ENCODE measurements at regions not wholly inside any gene's neighbourhood (a gene's known extent, or its start where the extent isn't known, plus 50 kb on each side); places are given as distances from the start of the nearest gene placed in this dataset.

- DNase-seq (ENCODE audit: low spot score): no peak
- TF ChIP-seq ZBTB33 (IDR thresholded peaks at IDR 0.05) (no peak), FOXA2 (IDR thresholded peaks at IDR 0.05) (no peak), YY1 (IDR thresholded peaks at IDR 0.05) (no peak), ATF3 (IDR thresholded peaks at IDR 0.05) (no peak), NR2F2 (IDR thresholded peaks at IDR 0.05) (no peak), HNF4A (conservative IDR thresholded peaks at IDR 0.05) (no peak), SP1 (IDR thresholded peaks at IDR 0.05) (no peak), REST (IDR thresholded peaks at IDR 0.05) (no peak), RAD21 (IDR thresholded peaks at IDR 0.05) (no peak), GABPA (IDR thresholded peaks at IDR 0.05 in 1 of 2, conservative IDR thresholded peaks at IDR 0.05 in 1 of 2) (no peak)
- H3K36me3 ChIP-seq (ENCODE audit: control insufficient read depth in 4 of 4, insufficient read depth in 3 of 4, low read depth in 1 of 4, low read length in 3 of 4): no peaks in the 10 kb centered on the region
- whole genome bisulfite sequencing: 81% methylated on average over 8 of the region's 8 CpGs
- no peak overlapping the region for H3K27ac ChIP-seq (ENCODE audit: low read depth in 1 of 2, low read length in 2 of 2)
- H3K4me3 ChIP-seq (ENCODE audit: low read depth in 1 of 3, low read length in 3 of 3): no peak overlapping the region
- H3K9me3 ChIP-seq (ENCODE audit: control insufficient read depth in 4 of 4, low read length in 3 of 4): no peaks in the 10 kb centered on the region
- H3K9ac ChIP-seq (ENCODE audit: low read depth in 1 of 2, low read length in 2 of 2): no peak overlapping the region
- peaks cover 0 to 9% (median 4%) of the 10 kb centered on the region in 4 donors for H3K4me1 ChIP-seq (ENCODE audit: control insufficient read depth in 4 of 4, insufficient read depth in 4 of 4, low read length in 3 of 4)
- H3K27me3 ChIP-seq (ENCODE audit: control insufficient read depth in 4 of 4, insufficient read depth in 4 of 4, low read length in 3 of 4): no peaks in the 10 kb centered on the region
Measured at GRCh38 chr20:52311209-52311794, 119.7 kb upstream of the ZFP64 start.

- 75% methylated on average over 7 of the region's 7 CpGs for WGBS
- Histone ChIP-seq H3K27me3 (ENCODE audit: control insufficient read depth in 4 of 4, insufficient read depth in 4 of 4, low read length in 3 of 4) (no peaks in the 10 kb centered on the region), H3K9ac (ENCODE audit: low read depth in 1 of 2, low read length in 2 of 2) (no peak overlapping the region), H3K4me3 (ENCODE audit: low read depth in 1 of 3, low read length in 3 of 3) (no peak overlapping the region), H3K4me1 (ENCODE audit: control insufficient read depth in 4 of 4, insufficient read depth in 4 of 4, low read length in 3 of 4) (peaks cover 0 to 9% (median 4%) of the 10 kb centered on the region in 4 donors), H3K27ac (ENCODE audit: low read depth in 1 of 2, low read length in 2 of 2) (no peak overlapping the region), H3K36me3 (ENCODE audit: control insufficient read depth in 4 of 4, insufficient read depth in 3 of 4, low read depth in 1 of 4, low read length in 3 of 4) (no peaks in the 10 kb centered on the region), H3K9me3 (ENCODE audit: control insufficient read depth in 4 of 4, low read length in 3 of 4) (no peaks in the 10 kb centered on the region)
- TF ChIP-seq FOXA2 (IDR thresholded peaks at IDR 0.05): no peak
- TF ChIP-seq REST (IDR thresholded peaks at IDR 0.05): no peak
- TF ChIP-seq ATF3 (IDR thresholded peaks at IDR 0.05): no peak
- no peak for DNase-seq (ENCODE audit: low spot score)
Measured at GRCh38 chr20:52309181-52309580, 117.6 kb upstream of the ZFP64 start.
